ENCODE measurements at regions not wholly inside any gene's neighbourhood (a gene's known extent, or its start where the extent isn't known, plus 50 kb on each side); places are given as distances from the start of the nearest gene placed in this dataset.
A peak's percentile ranks its signal among the peaks of the same experiment; 100 is the strongest.

DNA sequence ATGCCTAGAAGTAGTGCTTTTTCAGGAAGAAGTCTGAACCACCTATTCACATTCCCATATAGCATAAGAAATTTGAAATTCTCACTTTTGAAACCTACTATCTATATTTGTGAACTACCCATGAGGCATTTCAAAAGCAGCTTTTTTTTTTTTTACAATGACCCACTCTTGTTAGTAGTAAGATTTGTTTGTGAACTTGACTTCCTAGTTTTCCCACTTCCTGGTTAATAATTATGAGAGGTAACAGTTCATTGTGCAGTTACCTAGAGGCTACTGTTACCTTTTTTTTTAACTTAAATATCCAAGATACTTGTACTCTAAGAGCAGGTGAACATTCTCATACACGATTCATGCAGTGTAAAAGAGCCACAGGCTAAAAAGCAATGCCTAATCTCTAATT, 371.7 kb upstream of the ADGRL2 start:
- no peak for DNase-seq

GRCh38 chr1:81424816-81425215, 375.9 kb upstream of the ADGRL2 start:
- no peak for DNase-seq

DNA sequence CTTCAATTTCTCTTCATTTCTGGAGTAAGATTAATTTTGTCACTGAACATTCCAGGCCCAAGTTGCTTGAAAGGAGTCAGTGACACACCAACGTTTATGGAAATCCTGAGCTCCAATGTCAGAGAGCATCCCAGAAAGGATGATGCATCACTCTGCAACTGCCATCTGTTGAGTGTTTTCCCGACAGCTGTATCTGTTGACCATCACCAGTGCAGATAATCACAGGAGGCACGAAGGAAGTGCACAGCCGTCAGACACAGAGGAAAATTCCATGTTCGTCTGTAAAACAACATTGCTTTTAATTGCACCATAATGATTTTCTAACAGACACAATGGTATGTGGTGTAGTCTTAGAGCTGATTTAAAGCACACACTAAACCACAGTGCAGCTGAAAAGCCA, 376.7 kb upstream of the ADGRL2 start:
- DNase-seq = no peak

DNA sequence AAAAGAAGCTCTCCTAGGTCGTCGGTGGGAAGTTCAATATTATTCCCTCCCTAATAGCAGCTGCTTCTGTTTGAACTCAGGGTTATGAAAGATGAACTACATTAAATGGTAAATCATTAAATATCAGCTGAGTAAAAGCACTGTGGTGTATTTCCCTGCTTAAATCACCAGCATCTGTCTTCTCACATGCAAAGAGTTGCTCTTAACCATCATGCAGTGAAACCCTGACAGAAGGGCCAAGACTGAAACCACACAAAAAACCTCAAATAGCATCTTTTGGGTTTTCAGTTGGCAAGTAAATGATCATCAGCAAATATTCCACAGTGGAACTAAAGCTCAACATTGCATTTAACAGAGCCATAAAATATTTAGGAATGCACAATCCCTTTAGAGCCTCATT, 380.0 kb upstream of the ADGRL2 start:
- DNase-seq = no peak

DNA sequence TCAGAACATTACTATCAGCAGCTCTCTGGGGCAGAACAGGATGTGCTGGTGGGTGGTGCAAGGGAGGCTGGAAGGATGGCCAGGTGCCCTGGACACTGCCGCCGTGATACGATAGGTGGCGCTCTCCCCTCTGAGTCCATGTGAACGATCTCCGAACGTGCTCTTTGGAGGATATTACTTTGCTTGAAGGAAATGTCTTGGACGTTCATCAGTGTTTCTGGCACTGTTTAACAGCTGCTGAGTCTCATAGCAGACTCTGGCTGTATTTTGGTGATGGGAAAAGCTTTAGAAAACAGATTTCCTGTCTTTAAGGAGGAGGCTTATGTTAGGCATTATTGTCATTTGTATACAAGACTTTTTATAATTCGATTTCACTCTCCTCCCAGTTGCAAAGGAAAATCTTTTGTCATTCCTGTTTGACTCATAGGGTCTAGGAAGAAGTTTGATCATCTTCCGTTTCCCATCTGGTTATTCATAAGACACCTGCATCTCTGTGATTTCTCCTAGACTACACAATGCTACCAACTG, 386.2 kb upstream of the ADGRL2 start:
- DNase-seq = peak; percentile 89

DNA sequence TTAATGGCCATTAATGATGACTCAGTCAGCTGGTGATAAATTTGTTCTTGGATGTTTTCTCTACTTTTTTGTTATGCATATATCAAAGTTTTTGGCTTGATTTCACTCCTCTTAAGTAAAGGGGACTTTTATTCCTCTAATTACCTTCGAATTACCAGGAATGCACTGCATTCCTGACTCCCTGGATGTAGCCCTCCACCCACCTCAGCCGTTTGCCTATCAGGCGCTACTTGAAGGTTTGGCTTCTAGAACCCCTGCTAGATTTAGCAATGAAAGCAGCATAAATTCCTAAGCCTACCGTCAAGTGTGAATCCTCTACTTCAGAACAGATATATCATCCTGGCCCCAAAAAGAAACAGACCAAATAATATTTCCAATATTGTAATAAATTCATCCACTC, 387.8 kb upstream of the ADGRL2 start:
- no peak for DNase-seq

GRCh38 chr1:81410941-81411340, 389.8 kb upstream of the ADGRL2 start:
- no peak for DNase-seq

DNA sequence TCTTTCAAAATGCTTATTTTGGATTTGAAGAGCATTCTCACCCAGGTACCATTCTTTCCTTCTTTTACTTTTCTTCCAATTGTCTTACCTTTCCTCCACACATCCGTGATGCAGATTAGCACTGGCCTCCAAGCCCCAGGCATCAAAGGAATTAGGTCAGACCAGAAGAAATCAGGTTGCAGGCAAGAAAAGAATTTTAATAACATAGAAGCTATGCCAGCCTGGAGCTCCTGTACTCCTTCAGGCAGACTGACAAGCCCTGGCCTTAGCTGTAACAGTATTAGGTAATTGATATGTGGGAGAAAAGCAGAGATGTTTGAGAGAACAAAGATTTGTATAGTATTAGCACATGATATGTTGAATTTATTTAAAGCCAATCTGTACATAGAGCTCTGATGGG, 390.4 kb upstream of the ADGRL2 start:
- DNase-seq = no peak

GRCh38 chr1:81409780-81410274, 390.9 kb upstream of the ADGRL2 start:
- DNase-seq = no peak

DNA sequence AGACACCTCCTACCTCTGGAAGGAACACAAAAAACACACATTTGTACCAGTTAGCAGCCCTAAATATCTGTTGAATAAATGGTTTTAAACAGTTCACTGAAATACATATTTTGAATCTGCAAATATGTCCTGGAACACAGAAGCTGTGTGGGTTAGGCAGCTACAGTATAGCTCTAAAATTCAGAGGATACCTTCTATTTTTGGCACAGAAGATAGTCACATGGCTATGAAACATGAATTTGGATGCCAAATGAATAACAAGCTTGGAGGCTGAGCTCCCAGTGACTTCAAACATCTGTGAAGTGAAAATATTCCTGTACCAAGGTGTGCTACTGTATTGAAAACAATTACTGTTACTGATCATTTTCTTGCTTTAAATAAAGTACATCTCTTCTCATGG, 391.5 kb upstream of the ADGRL2 start:
- no peak for DNase-seq

- DNase-seq = no peak
Measured at GRCh38 chr1:81408419-81408818, 392.3 kb upstream of the ADGRL2 start.

- no peak for DNase-seq
Measured at GRCh38 chr1:81407000-81407821, 393.5 kb upstream of the ADGRL2 start.

DNA sequence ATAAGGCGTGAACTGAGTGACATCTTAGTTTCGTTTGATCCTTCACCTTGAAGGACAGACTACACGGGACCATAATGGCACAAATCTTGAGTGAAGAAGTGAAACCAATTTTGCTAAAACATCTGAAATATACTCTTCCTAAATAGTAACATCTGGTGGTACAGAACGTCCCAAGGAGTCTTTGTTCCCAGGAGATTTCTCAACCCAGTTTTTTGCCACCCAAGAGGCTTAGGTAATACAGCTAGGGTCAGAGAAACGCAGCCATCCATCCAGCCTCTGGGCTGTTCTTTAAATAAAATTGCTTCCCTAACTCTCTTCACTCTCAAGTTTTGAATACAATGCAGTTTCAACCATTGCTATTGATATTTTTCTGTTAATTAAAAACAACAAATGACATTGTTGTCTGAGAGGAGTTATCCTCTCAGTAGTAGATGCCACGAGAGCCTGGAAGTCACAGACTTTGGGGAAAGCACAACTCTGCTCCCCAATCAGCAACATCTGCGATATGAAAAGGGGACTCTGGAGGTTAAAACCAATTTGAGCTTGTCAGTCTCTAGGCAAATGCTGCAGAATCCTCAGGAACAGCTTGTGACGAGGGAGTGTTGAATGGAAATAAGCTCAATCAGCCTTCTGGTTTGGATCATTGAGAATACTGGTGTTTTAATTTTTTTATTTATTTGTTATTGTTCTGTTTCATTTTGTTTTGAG, 394.3 kb upstream of the ADGRL2 start:
- no peak for DNase-seq

- DNase-seq = no peak
Measured at GRCh38 chr1:81398041-81398440, 402.7 kb upstream of the ADGRL2 start.

DNA sequence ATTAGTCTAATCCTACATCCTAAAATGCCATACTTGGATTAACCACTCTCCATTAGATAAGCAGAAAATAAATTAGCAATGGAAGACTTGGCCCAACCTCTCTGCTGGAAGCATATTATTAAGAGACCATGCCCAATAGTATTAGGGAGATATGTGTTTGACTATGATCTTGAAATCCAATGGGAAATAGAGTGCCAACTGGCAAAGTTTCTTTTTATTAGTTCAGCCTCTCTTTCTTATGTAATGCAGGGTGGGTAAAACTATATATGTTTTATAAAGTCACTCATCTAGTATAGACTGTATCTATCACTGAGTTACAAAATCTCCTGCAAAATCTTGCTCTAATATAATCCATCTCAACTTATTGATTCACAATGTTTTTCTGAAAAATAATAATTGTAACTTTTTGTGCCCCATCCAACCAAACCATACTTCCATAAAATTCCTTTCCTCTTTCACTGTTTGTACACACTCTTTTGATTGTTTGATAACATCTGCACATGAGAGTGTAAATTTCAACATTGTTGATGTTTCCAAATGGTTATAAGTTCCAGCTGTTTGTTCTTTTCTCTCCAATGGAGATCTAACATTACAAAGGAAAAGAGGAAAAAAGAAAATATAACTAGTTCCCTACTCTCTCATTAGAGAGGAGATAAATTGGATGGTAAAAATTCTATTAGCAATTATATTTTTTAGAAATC, 408.1 kb upstream of the ADGRL2 start:
- no peak for DNase-seq

DNA sequence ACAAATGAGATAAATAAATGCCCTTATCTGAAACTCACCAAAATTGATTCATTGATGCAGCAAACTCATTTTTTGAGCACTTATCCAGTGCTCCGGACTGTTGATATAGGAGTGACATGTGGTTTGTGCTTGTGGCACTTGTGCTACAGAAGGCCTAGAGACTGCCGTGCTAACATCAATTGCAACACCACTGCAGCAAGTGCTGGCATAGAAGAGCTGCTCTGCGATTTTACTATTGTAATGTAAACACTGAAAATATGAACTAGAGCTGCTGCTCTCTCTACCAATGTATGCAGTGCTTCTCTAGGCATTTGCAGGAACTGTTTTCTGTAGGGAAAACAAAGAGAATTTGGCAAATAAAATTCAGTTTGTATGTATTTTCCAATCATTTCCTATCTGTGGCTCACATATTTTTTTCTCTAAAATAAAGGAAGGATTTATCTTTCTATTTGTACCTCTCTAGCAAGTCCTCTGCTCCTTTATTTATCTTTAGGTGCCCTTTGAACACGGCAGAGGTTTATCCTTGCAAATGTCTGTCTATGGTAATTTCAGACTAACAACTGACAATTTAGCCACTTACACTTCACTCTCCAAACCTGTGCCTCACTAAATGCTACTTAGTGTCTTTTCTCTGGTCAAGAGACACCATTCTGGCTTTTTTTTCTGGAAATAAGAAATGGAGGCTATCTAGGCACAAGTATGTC, 409.5 kb upstream of the ADGRL2 start:
- DNase-seq = no peak

DNA sequence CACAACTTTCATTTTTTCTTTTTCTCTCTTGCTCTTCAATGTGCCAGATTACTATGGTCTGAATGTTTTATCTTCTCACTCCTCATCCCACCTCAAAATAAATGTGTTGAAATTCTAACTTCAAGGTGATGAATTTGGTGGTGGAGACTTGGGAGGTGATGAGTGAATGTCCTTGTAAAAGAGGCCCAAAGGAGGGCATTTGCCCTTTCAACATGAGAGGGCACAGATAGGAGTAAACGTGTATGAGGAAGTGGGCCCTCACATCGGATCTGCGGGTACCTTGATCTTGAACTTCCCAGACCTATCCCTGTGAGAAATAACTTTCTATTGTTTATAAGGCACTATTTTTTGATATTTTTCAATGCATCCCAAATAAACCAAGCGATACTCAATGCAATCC, 412.3 kb upstream of the ADGRL2 start:
- no peak for DNase-seq

DNA sequence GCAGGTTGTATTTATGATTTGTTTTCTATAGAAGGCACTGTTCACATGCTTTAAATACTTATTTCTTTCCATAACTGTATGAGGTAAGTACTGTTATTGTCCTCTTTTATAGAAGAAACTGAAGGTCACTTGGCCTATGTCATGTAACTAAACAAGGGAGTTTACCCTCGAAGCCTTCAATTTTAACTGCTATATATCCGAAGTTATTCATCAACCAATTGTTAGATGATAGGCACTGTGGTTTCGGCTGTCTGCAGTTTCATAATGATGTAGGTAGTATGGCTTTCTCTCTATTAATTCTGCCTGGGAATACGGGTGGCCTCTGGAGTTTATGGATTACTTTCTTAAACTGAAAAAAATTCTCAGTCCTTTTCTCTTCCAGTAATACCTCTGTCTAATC, 413.3 kb upstream of the ADGRL2 start:
- no peak for DNase-seq

DNA sequence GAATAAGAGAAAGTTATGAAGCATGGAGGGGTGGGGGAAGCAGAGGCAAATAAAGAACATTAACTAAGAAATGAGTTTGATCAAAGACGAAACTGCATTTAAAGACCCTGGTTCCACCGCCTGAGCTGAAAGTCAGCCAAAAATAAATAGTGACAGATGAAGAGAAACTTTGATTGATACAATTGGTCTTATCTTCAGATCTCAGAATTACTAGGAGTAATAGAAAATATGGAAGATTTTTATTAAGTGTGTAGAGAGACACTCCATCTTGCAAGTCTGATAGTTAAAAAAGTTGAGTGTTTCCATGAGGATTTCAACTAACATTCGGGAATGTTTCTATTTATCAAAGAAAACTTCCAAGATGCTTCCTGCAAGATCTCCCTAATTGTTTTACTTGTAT, 418.2 kb upstream of the ADGRL2 start:
- DNase-seq = no peak

- no peak for DNase-seq
Measured at GRCh38 chr1:81381881-81382280, 418.9 kb upstream of the ADGRL2 start.

DNA sequence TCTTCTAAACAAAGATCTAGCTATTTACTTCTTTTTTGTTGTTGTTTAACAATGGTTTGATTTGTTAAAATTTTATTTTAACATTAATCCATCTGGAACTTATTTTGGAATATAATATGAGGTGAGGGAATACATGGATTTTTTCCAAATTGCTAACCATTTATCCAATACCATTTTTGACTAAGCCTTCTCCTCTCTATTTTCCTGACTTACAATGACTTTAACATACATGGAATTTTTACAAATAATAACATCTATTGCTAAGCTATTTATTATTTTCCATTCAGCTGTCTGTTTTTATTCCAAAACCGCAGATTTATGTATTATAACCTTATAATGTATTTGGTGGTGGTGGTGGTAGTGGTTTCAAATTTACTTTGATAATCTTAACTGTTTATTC, 420.3 kb upstream of the ADGRL2 start:
- DNase-seq = no peak

DNA sequence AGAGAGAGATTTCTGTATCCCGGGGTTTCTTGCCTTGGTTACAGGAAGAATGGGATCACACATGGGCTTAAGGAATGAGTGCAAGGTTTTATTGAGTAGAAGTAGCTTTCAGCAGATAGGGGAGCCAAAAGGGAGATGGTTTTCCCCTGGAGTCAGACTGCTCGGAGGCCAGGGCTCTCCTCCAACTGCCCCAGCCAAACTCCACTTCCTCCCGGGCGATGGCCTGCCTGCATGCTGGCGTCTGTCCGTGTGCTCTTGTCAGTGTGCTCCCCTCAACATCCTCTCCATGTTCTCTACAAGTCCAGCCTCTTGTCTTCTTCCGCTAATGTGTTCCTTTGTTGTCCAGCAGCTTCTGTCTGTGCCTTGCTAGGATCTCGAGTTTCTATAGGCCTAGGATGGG, 421.3 kb upstream of the ADGRL2 start:
- no peak for DNase-seq

- no peak for DNase-seq
Measured at GRCh38 chr1:81377406-81377805, 423.3 kb upstream of the ADGRL2 start.

Data from femur (tissue), 1 donor.